8988T (cell line): ENCODE measurements at regions not wholly inside any gene's neighbourhood (a gene's known extent, or its start where the extent isn't known, plus 50 kb on each side); places are given as distances from the start of the nearest gene placed in this dataset.

Experiments
- DNase-seq: peaks from one replicate; pipeline ENCODE4 v3.0.0; 2011

- DNase-seq, result no peak
Measured at GRCh38 chr5:2180456-2180855, 297.7 kb upstream of the IRX4 start.

GRCh38 chr5:2179861-2180260 lies 297.1 kb upstream of the IRX4 start:
- no peak for DNase-seq

GRCh38 chr5:2178528-2178927 lies 295.8 kb upstream of the IRX4 start:
- DNase-seq, result no peak

- no peak for DNase-seq
Measured at GRCh38 chr5:2178071-2178477, 295.3 kb upstream of the IRX4 start.

GRCh38 chr5:2177244-2177643 lies 294.5 kb upstream of the IRX4 start:
- no peak for DNase-seq

- no peak for DNase-seq
Measured at GRCh38 chr5:2176581-2176980, 293.9 kb upstream of the IRX4 start.

- no peak for DNase-seq
Measured at GRCh38 chr5:2175842-2176404, 293.2 kb upstream of the IRX4 start.

GRCh38 chr5:2175041-2175440 lies 292.3 kb upstream of the IRX4 start:
- no peak for DNase-seq

- DNase-seq, result no peak
Measured at GRCh38 chr5:2174538-2174937, 291.8 kb upstream of the IRX4 start.

- DNase-seq, result no peak
Measured at GRCh38 chr5:2173151-2173834, 290.6 kb upstream of the IRX4 start.

- DNase-seq, result no peak
Measured at GRCh38 chr5:2172471-2172870, 289.7 kb upstream of the IRX4 start.

- no peak for DNase-seq
Measured at GRCh38 chr5:2170761-2171160, 288.0 kb upstream of the IRX4 start.

GRCh38 chr5:2169850-2170760 lies 287.4 kb upstream of the IRX4 start:
- DNase-seq, result no peak

GRCh38 chr5:2169430-2169808 lies 286.7 kb upstream of the IRX4 start:
- no peak for DNase-seq

- no peak for DNase-seq
Measured at GRCh38 chr5:2168601-2169429, 286.1 kb upstream of the IRX4 start.

- no peak for DNase-seq
Measured at GRCh38 chr5:2167671-2168070, 284.9 kb upstream of the IRX4 start.

- DNase-seq, result no peak
Measured at GRCh38 chr5:2166979-2167377, 284.3 kb upstream of the IRX4 start.

- no peak for DNase-seq
Measured at GRCh38 chr5:2166306-2166978, 283.7 kb upstream of the IRX4 start.

GRCh38 chr5:2165615-2166305 lies 283.0 kb upstream of the IRX4 start:
- DNase-seq, result no peak

GRCh38 chr5:2165203-2165602 lies 282.5 kb upstream of the IRX4 start:
- DNase-seq, result no peak

- DNase-seq, result no peak
Measured at GRCh38 chr5:2164586-2164985, 281.9 kb upstream of the IRX4 start.

- no peak for DNase-seq
Measured at GRCh38 chr5:2163940-2164490, 281.3 kb upstream of the IRX4 start.
